T-helper 2 cell treated with Interferon-gamma antibody and Interleukin-4, amounts not matched to agents 100 ng/mL and 5 ng/mL, for 36 hours (primary cell): ENCODE measurements at regions not wholly inside any gene's neighbourhood (a gene's known extent, or its start where the extent isn't known, plus 50 kb on each side); places are given as distances from the start of the nearest gene placed in this dataset.
"Not testable (repeated sequence)": the region's sequence is repeated elsewhere in the genome, so short reads cannot be mapped to it uniquely, and the experiment has no call there.

Experiments
- intact Hi-C: fragments of 100-400 bp; cut with micrococcal nuclease; formaldehyde crosslinking; loops from one replicate; pipeline ENCODE4 v1.15.1; 2023

DNA sequence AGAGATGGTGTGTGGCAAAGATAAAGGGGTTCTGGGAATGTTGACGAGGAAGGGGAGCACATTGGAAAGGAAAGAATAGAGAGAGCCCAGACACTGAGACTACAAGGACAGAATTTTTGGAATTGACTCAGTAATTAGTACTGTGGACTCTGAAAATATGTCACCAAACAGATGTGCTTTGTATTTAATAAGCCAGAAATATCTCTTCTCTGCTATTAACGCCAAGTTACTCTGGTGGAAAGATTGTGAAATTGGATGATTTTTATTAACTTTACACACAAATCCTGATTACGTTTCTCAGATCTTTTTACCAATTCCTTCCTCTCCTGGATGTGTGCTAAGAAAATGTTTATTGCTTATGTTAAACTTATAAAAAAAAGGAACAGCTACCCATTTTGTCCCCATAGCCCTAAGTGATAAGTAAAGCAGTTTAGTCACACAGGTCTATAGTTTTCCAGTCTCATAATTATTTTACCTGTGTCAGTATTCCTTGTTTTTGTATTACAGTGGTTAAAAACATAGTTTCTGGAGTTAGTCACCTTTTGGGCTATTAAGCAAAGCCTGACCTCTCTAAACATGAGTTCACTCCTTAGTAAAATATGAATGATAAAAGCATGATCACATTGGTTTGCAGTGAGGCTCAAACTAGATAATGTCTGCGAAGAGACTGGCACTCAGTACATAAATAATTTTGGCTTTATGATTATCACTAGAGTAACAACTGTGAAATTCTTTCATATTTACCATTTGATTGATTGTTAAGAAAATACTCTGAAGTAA is 1068.3 kb downstream of the STIM2 start:
- intact Hi-C loops: no loop called here

DNA sequence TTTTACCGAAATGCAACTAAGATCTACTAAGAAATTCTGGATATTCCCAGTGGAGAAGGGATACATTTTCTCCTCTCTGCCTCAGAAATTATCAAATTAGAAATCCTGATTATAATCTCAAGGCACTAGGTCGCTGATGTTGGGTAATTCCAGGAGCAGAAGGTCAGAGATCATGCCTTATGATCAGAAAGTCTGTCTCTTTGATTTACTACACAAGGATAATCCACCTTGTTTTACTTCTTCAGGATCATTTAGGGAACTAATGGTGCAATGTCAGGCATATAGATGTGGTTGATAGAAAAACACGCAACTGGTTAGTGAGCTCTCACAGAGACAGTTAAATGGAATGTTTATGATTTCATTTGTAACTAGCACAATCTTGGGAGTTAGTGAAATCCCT is 1069.7 kb downstream of the STIM2 start:
- intact Hi-C loops: no loop called here

DNA sequence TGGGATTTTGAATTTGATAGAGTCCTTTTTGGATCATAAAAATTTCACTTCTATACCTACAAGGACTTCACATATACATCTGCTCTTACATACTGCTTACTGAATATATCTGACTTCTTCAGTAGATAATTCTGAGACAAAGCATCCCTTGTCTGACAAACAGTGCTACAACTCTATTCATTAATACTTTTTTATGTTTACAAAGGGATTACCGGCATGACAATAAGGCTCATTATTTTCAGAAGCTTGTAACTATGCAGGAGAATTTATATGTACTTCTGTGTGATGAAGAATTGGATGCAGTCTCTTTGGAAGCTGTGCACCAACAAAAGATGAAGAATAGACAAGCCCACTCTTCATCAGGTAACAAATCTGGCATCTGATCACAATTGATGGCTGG is 1070.3 kb downstream of the STIM2 start:
- intact Hi-C loops: no loop called here

DNA sequence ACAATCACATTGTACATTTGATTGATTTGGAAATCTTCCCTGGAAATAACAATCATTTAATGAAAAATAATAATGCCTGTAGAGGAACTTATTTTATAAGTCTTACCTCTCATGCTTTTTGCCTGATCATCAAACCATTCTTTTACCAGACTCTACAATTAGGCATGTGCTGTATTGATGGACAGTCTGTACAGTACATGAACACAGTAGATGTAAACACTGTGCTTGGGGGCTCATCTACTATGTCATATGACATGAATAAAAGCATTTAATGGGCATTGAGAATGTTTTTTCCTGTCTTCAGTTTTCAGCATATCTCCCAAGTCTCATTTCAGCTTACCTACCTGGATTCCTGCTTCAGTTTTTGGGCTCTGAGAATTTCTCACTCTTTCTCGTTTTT is 1070.9 kb downstream of the STIM2 start:
- intact Hi-C loops: no loop called here

DNA sequence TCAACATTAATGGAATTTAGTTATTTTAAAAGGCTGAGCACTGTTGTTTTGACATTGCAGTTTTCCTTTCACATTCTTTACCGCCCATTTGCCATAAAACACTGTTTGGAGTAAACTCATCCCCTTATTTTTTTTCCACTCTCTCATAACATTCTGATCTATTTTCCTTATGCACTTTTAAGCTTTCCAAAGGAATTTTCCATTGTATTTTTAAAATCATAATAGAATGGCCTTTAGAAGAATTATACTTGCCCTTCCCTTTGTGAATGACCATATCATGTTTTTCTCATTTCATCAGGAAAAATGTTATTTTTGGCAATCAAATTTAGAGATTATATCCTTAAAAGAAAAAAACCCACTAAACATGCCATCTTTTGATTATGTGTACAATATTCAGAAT is 1074.2 kb downstream of the STIM2 start:
- intact Hi-C loops: no loop called here

DNA sequence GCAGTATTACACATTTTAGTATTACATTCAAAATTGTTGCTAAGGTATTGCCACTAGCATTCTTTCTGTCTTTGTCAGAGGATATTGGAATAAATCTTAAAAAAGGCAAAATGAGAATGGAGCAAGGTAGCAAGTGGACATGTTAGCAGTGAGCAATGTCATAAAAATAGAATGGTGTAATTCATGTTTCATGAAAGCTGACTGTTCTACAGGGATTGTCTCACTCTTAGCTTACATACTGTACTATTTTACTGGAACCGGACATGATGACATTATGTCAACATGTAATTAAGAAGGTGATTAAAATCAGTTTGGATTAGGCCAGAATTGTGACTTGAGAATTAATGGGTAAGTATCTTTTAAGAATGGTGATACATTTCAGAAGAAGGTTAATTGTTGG is 1086.2 kb downstream of the STIM2 start:
- intact Hi-C loops: no loop called here

DNA sequence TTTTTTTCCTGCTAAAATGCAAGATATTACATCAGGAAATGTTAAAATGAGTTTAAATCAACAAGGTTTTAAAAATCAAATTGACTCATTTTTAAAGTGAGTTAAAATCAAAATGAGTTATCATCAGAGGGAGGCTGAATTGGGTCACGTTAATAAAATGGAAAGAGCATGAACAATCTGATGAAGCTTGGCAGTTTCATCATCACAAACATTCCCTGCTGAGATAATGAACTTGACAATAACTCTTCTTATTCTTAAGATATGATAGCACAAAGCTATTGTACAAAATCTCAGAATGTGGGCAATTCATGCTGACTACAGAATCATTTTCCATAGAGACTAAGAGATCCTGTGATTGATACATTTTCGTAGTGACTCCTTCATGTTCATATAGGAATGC is 1086.7 kb downstream of the STIM2 start:
- intact Hi-C loops: no loop called here

DNA sequence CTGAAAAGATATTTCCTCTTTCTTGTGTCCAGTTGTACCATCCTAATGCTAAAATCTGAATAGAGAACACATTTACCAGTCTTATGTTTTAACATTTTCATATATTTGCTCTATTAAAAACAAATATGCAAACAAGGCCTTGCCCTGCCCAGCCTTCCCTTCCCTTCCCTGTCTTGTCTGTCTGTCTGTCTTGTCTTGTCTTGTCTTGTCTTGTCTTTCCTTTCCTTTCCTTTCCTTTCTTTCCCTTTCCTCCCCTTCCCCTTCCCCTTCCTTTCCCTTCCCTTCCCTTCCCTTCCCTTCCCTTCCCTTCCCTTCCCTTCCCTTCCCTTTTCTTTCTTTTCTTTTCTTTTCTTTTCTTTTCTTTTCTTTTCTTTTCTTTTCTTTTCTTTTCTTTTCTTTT is 1103.5 kb downstream of the STIM2 start:
- intact Hi-C loops: no loop called here

DNA sequence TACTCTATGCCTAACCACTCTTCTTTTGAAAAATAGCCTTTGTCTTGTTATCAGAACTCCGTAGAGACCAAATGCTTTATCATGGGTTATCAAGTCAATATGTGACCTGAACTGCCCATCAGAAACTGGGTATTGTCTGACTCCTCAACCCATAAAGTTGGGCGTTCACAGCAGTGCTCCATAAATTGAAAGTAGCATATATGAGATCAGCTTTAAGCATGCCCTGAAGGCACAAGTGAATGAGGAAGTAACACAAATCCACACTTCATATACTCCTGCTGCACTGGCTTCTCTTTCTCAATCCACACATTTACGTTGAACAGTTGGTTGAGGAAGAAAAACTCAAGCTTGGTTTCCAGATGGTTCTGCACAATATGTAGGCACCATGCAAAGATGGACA is 1106.0 kb downstream of the STIM2 start:
- intact Hi-C loops: no loop called here

DNA sequence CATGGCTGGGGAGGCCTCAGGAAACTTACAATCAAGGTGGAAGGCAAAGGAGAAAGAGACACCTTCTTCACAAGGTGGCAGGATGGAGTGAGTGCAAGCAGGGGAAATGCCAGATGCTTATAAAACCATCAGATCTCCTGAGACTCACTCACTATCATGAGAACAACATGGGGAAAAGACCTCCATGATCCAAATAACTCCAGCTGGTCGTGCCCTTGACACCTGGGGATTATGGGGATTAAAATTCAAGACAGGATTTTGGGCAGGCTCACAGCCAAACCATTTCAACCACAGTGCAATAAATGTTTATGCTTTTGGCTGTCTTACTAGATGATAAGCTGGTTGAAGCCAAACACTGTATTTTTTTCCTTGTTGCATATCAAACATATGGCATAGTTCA is 1112.4 kb downstream of the STIM2 start:
- intact Hi-C loops: no loop called here

DNA sequence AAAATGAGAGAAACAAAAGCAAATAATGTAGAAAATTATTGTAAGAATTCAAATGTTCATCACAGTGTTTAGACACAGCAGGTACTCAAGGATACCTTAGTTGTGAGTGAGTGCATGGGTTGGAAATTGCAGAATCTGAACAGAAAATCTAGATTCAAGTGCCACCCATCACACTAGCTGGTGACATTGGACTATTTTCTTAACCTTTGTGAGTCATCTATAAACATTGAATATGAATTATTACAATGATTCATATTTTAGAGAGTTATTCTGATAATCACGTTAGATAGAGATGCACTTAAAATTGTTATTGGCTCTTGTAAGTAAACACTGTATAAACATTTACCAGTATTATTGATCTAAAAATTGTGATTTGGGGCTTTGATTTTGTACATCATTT is 1113.1 kb downstream of the STIM2 start:
- intact Hi-C loops: no loop called here

DNA sequence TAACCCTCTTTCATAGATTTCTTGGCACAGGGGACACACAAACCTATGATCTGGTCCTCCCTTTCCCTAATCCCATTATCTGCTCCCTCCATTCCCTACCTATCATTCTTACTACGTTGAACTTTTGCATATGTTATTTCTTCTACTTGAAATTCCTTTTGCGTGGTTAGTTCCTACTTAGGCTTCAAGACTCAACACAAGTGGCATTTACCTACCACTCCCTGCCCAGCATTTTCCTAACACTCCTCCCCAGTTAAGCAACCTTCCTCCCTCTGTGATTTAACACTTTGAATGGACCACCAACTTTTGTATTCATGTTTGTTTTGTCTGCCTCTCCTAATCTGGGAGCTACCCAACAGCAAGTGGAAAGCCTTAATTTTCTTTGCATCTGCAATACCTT is 1113.7 kb downstream of the STIM2 start:
- intact Hi-C loops: no loop called here

DNA sequence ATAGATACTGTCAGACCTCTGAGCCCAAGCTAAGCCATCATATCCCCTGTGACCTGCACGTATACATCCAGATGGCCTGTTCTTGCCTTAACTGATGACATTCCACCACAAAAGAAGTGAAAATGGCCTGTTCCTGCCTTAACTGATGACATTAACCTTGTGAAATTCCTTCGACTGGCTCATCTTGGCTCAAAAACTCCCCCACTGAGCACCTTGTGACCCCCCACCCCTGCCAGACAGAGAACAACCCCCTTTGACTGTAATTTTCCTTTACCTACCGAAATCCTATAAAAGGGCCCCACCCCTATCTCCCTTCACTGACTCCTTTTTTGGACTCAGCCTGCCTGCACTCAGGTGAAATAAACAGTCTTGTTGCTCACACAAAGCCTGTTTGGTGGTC is 1114.2 kb downstream of the STIM2 start:
- intact Hi-C loops: not testable (repeated sequence)

DNA sequence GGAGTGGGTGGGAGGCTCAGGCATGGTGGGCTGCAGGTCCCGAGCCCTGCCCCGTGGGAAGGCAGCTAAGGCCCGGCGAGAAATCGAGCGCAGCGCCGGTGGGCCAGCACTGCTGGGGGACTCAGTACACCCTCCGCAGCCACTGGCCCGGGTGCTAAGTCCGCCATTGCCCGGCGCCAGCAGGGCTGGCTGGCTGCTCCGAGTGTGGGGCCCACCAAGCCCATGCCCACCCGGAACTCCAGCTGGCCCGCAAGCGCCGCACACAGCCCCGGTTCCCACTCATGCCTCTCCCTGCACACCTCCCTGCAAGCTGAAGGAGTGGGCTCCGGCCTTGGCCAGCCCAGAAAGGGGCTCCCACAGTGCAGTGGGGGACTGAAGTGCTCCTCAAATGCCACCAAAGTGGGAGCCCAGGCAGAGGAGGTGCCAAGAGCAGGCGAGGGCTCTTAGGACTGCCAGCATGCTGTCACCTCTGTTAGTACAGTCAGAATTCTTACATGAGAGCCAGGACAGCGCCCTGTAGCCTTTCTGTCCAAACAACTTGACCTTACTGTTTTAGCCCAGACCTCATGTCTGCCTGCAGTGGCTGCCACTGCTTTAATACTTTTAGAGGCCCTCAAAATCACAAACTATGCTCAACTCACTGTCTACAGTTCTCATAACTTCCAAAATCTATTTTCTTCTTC is 1117.9 kb downstream of the STIM2 start:
- intact Hi-C loops: not testable (repeated sequence)

DNA sequence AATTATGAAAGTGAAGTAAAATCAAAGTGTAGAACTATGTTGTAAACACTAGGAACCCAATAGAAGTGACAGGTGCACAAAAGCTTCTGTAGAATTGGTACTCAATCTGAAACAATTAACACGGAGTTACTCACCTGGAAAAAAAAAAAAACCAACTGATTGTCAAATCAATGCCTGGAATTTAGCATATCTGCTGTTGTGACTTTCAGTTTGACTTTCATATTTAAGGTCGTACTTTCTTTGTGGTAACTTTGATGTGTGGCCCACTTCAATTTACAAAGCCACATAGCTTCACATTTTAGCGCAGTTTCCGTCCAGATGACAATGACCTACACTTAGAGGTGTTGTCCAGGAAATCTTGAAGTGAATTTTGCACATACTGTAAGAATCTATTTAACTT is 1124.9 kb downstream of the STIM2 start:
- intact Hi-C loops: no loop called here

DNA sequence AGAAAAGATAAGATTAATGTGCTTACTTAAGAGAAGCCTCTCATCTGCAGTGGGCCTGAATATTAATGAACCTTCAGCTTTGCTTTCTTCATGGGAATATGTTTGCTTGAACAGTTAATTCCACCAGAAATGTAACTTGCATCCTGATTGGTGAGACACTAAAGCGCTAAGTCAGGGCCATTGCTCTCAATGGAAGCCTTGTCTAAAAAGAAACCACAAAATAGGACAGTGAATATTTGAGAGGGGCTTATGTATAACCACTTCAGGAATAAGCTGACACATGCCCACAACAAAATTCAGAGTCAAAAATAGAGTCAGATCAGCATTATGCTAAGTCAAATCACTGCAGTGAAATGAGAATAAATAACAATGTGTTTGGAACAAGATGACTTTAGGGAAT is 1125.8 kb downstream of the STIM2 start:
- intact Hi-C loops: no loop called here

DNA sequence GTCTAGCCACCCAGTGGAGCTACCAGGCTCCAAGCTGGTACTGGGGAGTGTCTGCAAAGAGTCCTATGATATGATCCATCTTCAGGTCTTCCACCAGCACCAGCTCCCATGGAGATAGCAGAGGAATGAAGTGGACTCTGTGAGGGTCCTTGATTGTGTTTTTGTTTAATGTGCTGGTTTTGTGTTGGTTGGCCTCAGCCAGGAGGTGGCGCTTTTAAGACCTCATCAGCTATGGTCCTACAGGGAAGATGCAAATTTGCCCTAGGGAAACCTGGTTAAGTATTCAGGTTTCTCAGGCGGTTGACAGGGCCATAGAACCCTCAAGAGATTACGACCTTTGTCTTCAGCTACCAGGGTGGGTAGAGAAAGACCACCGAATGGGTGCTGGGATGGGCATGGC is 1141.1 kb downstream of the STIM2 start:
- intact Hi-C loops: no loop called here

DNA sequence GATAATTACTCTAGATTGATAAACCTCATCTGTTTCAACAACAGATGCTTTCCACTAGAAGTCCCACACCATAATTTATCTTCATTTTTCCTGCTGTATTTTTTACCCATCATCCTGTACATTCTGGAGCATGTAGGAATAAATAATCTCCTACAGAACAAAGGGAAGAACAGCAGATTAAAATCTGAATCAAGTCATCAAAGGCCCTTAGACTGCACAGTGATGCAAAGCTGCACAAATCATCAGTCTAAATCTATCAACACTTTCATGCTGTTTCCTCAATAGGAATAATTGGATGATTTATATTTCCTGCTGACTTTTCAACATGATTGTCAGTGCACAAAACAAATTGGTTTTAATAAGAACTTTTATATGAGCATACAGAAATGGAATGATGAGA is 1143.9 kb downstream of the STIM2 start:
- intact Hi-C loops: no loop called here

DNA sequence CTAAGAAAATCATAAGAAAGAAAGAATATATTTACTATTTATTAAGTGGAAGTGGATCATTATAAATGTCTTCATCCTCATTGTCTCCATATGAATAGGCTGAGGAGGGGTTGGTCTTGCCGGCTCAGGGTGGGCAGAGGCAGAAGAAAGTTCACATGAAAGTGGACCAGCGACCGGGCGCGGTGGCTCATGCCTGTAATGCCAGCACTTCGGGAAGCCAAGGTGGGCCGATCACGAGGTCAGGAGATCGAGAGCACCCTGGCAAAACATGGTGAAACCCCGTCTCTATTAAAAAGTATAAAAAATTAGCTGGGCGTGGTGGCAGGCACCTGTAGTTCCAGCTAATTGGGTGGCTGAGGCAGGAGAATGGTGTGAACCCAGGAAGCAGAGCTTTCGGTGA is 1145.4 kb downstream of the STIM2 start:
- intact Hi-C loops: no loop called here

DNA sequence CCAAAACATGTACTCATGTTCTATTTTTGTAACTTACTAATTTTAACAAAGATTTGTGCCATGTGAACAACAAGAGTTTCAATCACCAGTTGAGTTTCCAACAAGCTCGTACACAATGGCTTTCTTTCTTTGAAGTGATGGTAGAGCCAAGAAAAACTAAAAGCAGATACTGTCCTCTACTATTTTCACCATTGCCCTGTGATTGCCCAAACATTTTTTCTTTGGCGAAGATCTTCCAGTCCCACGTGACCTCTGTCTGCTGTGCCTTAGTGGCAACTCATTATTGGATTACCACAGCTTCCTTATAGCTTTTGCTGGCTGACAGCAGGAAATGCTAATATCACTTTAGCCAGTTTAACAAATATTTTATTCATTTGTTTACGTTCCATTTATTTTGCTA is 1147.1 kb downstream of the STIM2 start:
- intact Hi-C loops: no loop called here

DNA sequence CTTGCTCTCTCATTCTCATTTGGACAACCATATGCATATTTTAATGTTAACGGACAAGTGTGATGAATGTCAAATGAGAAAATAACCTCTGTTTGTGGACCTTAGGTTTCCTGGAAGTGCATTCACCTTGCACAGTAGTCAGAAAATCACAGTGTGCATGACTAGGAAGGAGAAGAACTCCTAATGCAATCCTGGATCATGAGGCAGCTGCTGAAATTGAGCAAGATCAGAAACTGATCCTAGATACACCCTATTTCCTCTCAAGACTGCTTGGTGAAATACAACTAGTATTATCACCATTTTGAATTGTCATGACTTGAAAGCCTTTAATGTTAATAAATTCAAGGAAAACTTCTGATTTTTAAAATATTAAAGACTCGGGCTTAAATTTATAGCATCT is 1148.9 kb downstream of the STIM2 start:
- intact Hi-C loops: no loop called here

DNA sequence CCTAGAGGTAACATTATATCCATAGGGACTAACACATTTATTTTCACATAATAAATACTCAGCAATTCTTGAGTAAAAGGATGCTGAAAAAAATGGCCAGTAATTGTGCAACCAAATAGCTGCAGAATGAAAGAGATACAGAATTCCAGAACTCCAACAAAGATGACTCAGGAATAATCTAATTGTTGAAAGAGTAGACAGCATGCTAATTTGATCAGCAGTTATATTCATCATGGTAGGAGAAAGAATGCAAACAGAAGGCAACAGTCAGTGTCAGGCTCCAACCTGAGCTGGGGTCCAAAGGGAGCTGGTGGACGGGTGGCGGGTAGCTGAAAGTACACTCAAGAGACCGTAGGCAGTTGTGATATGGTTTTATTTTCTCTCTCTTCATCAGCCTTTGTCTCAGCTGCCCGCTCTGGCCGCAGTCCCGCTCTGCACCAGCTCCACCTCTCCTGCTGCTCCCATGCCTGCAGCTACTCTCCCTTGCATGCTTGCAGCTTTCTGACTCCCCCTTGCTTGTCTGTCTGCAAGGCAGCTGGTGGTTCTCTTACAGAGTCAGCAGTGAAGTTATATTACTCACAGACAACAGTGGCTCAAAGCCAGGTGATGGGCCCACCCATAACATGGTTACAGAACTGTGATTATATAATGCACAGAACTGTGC is 1150.1 kb downstream of the STIM2 start:
- intact Hi-C loops: no loop called here

DNA sequence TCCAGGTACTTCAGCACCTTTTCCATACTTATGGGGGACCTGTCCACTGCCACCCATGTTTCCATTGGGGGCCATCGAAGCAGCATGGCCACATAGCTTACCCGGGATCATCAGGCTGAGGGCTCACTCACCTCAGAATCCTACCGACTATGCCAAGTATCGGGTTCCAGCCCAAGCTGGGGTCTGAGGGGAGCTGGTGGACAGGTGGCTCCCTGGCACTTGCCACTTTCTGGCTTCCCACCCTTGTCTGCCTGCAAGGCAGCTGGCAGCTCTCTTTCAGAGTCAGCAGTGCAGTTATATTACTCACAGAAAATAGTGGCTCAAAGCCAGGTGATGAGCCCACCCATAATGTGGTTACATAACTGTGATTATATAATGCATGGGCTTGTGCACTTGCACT is 1153.8 kb downstream of the STIM2 start:
- intact Hi-C loops: no loop called here
